HEK293 (cell line): ENCODE measurements at regions not wholly inside any gene's neighbourhood (a gene's known extent, or its start where the extent isn't known, plus 50 kb on each side); places are given as distances from the start of the nearest gene placed in this dataset.

ENCODE experiments used
- CTCF ChIA-PET: fragments of 350-600 bp; formaldehyde crosslinking; extraction: SDS; loops from one replicate; lab custom pipeline; 2021; ENCODE audit warnings: antibody characterized with exemption; lab: Yijun Ruan, JAX
- POLR2A ChIA-PET: fragments of 300-600 bp; formaldehyde crosslinking; extraction: SDS; loops from one replicate; lab custom pipeline; 2020; ENCODE audit warnings: antibody characterized with exemption, inconsistent platforms; lab: Yijun Ruan, JAX
- H3K27ac ChIP-seq: fragments of 200-500 bp; sonication (Bioruptor generic); 2 replicates; pipeline ENCODE4 v1.5.1; 2014; ENCODE audit warnings: low read depth, low read length, control low read depth, inconsistent platforms; ENCODE audit errors: extremely low read depth
- H3K36me3 ChIP-seq, 2 experiments: fragments of 200-500 bp in 1 of 2; sonication (Bioruptor generic) in 1 of 2; 1 replicate in 1 of 2; 2 replicates in 1 of 2; pipeline ENCODE4 v1.5.1; 2014 to 2017; ENCODE audit warnings: inconsistent platforms in 2 of 2, low read length in 2 of 2; ENCODE audit not compliant: control insufficient read depth in 2 of 2, insufficient read depth in 1 of 2
- H3K4me1 ChIP-seq: fragments of 200-500 bp; sonication (Bioruptor generic); 2 replicates; pipeline ENCODE4 v1.5.1; 2014; ENCODE audit warnings: mild to moderate bottlenecking, low read length, inconsistent platforms; ENCODE audit not compliant: control insufficient read depth, insufficient read depth
- H3K4me3 ChIP-seq: 2 replicates; pipeline ENCODE4 v1.5.1; 2011; ENCODE audit warnings: low read depth, mild to moderate bottlenecking, control low read depth, low read length, moderate library complexity
- H3K9me3 ChIP-seq: fragments of 200-500 bp; sonication (Bioruptor generic); 2 replicates; pipeline ENCODE4 v1.5.1; 2014; ENCODE audit warnings: low read depth, low read length, inconsistent platforms; ENCODE audit not compliant: control insufficient read depth, insufficient read depth
- BCL11B ChIP-seq: fragments of 450-650 bp; formaldehyde crosslinking; IDR thresholded peaks from 2 replicates; pipeline ENCODE4 v1.5.1; 2016; ENCODE audit warnings: low read depth, missing biosample characterization, missing genetic modification characterization
- MEIS1 ChIP-seq: sonication (generic); formaldehyde crosslinking; IDR thresholded peaks from 2 replicates; pipeline ENCODE4 v1.8.1; 2022; ENCODE audit warnings: missing genetic modification reagents, mild to moderate bottlenecking, borderline replicate concordance
- RBAK ChIP-seq: fragments of 450-650 bp; formaldehyde crosslinking; IDR thresholded peaks from 2 replicates; pipeline ENCODE4 v1.5.1; 2016; ENCODE audit warnings: missing biosample characterization, missing genetic modification characterization
- ZBTB1 ChIP-seq: fragments of 450-650 bp; formaldehyde crosslinking; IDR thresholded peaks from 2 replicates; pipeline ENCODE4 v1.5.1; 2016; ENCODE audit warnings: missing biosample characterization, missing genetic modification characterization
- ZNF138 ChIP-seq: fragments of 450-650 bp; formaldehyde crosslinking; IDR thresholded peaks from 2 replicates; pipeline ENCODE4 v1.5.1; 2016; ENCODE audit warnings: missing biosample characterization, missing genetic modification characterization, borderline replicate concordance
- ZNF2 ChIP-seq: fragments of 450-650 bp; formaldehyde crosslinking; IDR thresholded peaks from 2 replicates; pipeline ENCODE4 v1.5.1; 2016; ENCODE audit warnings: missing biosample characterization, missing genetic modification characterization
- ZNF202 ChIP-seq: fragments of 450-650 bp; formaldehyde crosslinking; IDR thresholded peaks from 2 replicates; pipeline ENCODE4 v1.5.1; 2016; ENCODE audit warnings: missing biosample characterization, missing genetic modification characterization, borderline replicate concordance
- ZNF274 ChIP-seq, 2 experiments: fragments of 200-500 bp in 1 of 2; fragments of 450-650 bp in 1 of 2; sonication (Bioruptor generic) in 1 of 2; formaldehyde crosslinking in 1 of 2; IDR thresholded peaks; 2 replicates each; pipeline versions ENCODE4 v1.5.1 to v1.6.1; 2014 to 2016; ENCODE audit warnings: borderline replicate concordance in 1 of 2, inconsistent platforms in 1 of 2, low read length in 1 of 2, missing biosample characterization in 1 of 2, missing genetic modification characterization in 1 of 2
- ZNF292 ChIP-seq: fragments of 450-650 bp; formaldehyde crosslinking; IDR thresholded peaks from 2 replicates; pipeline ENCODE4 v1.5.1; 2016; ENCODE audit warnings: low read depth, missing biosample characterization, missing genetic modification characterization, borderline replicate concordance
- ZNF341 ChIP-seq: fragments of 450-650 bp; formaldehyde crosslinking; IDR thresholded peaks from 2 replicates; pipeline ENCODE4; 2016; ENCODE audit warnings: low read depth, missing biosample characterization, missing genetic modification characterization
- ZNF354C ChIP-seq: fragments of 450-650 bp; formaldehyde crosslinking; IDR thresholded peaks from 2 replicates; pipeline ENCODE4 v1.5.1; 2016; ENCODE audit warnings: missing biosample characterization, missing genetic modification characterization, low read depth, borderline replicate concordance
- ZNF366 ChIP-seq: fragments of 450-650 bp; formaldehyde crosslinking; conservative IDR thresholded peaks from 2 replicates; pipeline ENCODE4 v1.5.1; 2016; ENCODE audit warnings: missing biosample characterization, missing genetic modification characterization
- ZNF404 ChIP-seq: fragments of 450-650 bp; formaldehyde crosslinking; IDR thresholded peaks from 2 replicates; pipeline ENCODE4 v1.5.1; 2017; ENCODE audit warnings: missing biosample characterization, missing genetic modification characterization
- ZNF626 ChIP-seq: fragments of 450-650 bp; sonication (Bioruptor Pico); formaldehyde crosslinking; IDR thresholded peaks from 2 replicates; pipeline ENCODE4 v1.5.1; 2018; ENCODE audit warnings: missing biosample characterization, missing genetic modification characterization, inconsistent platforms
- ZNF658 ChIP-seq: fragments of 450-650 bp; formaldehyde crosslinking; IDR thresholded peaks from 2 replicates; pipeline ENCODE4; 2016; ENCODE audit warnings: missing biosample characterization, missing genetic modification characterization
- ZSCAN16 ChIP-seq: fragments of 450-650 bp; formaldehyde crosslinking; IDR thresholded peaks from 2 replicates; pipeline ENCODE4 v1.5.1; 2016; ENCODE audit warnings: missing biosample characterization, missing genetic modification characterization
- ZSCAN23 ChIP-seq: fragments of 450-650 bp; formaldehyde crosslinking; IDR thresholded peaks from 2 replicates; pipeline ENCODE4 v1.5.1; 2016; ENCODE audit warnings: missing biosample characterization, missing genetic modification characterization
- TF ChIP-seq, protein P1 (sequence below): sonication (generic); formaldehyde crosslinking; IDR thresholded peaks from 2 replicates; pipeline ENCODE4 v1.8.1; 2022; ENCODE audit warnings: mild to moderate bottlenecking, moderate library complexity, missing genetic modification reagents
- TF ChIP-seq, protein P2 (sequence below): fragments of 450-650 bp; formaldehyde crosslinking; IDR thresholded peaks from 2 replicates; pipeline ENCODE4 v1.5.1; 2016; ENCODE audit warnings: missing biosample characterization, missing genetic modification characterization
- TF ChIP-seq, protein P3 (sequence below): fragments of 450-650 bp; formaldehyde crosslinking; IDR thresholded peaks from 2 replicates; pipeline ENCODE4 v1.5.1; 2017; ENCODE audit warnings: missing biosample characterization, missing genetic modification characterization
- TF ChIP-seq, protein P4 (sequence below): fragments of 450-650 bp; formaldehyde crosslinking; IDR thresholded peaks from 2 replicates; pipeline ENCODE4 v1.5.1; 2016; ENCODE audit warnings: missing biosample characterization, missing genetic modification characterization

GRCh38 chr9:73446306-73446705 is 294.6 kb downstream of the ANXA1 start:
- no peaks in the 10 kb centered on the region for H3K9me3 ChIP-seq
- POLR2A ChIA-PET, result no interaction called here

DNA sequence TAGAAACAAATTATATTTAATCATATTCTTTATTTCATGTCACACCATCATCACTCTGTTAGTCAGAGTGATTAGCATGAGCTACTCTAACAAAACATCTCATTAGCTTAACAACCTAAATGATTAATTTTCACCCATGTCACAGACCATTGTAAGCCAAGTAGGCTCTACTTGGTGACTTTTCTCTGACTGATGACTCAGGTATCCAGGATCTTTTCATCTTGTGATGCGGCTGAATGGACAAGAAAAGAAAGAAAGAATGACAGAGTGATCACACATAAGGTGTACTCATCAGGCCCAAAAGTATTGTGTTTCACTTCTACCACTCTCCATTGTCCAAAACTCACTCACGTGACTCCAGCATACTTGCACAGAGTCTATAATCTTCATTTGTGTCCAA is 299.3 kb downstream of the ANXA1 start:
- Histone ChIP-seq H3K4me3 (no peak overlapping the region), H3K4me1 (no peaks in the 10 kb centered on the region), H3K36me3 (no peaks in the 10 kb centered on the region), H3K9me3 (no peaks in the 10 kb centered on the region), H3K27ac (no peak overlapping the region)
- ChIA-PET POLR2A (no interaction called here), CTCF (no interaction called here)
- TF ChIP-seq ZNF626 (tag by site-specific recombination), result no peak
- no peak for TF ChIP-seq ZNF354C (tag by site-specific recombination)
- TF ChIP-seq ZSCAN16 (tag by site-specific recombination), result no peak
- TF ChIP-seq ZNF202 (tag by site-specific recombination), result no peak
- TF ChIP-seq ZNF658 (tag by site-specific recombination), result no peak
- TF ChIP-seq ZSCAN23 (tag by site-specific recombination), result no peak

More at GRCh38 chr9:73446306-73446705, 294.6 kb downstream of the ANXA1 start:
- no peak overlapping the region for H3K27ac ChIP-seq
- H3K4me3 ChIP-seq, result no peak overlapping the region
- H3K4me1 ChIP-seq, result no peaks in the 10 kb centered on the region
- CTCF ChIA-PET, result no interaction called here
- TF ChIP-seq ZNF366 (tag by site-specific recombination) (no peak), ZNF404 (tag by site-specific recombination) (no peak), ZBTB1 (no peak)
- TF ChIP-seq, protein P1, sequence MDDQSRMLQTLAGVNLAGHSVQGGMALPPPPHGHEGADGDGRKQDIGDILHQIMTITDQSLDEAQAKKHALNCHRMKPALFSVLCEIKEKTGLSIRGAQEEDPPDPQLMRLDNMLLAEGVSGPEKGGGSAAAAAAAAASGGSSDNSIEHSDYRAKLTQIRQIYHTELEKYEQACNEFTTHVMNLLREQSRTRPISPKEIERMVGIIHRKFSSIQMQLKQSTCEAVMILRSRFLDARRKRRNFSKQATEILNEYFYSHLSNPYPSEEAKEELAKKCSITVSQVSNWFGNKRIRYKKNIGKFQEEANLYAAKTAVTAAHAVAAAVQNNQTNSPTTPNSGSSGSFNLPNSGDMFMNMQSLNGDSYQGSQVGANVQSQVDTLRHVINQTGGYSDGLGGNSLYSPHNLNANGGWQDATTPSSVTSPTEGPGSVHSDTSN (CRISPR knock-in tag), result no peak
- no peaks in the 10 kb centered on the region for H3K36me3 ChIP-seq

GRCh38 chr9:73459817-73460216 is 308.2 kb downstream of the ANXA1 start:
- no peaks in the 10 kb centered on the region for H3K9me3 ChIP-seq
- CTCF ChIA-PET, result no interaction called here

GRCh38 chr9:73468716-73469115 is 317.1 kb downstream of the ANXA1 start:
- Histone ChIP-seq H3K4me1 (no peaks in the 10 kb centered on the region), H3K4me3 (no peak overlapping the region), H3K36me3 (no peaks in the 10 kb centered on the region), H3K27ac (no peak overlapping the region), H3K9me3 (no peaks in the 10 kb centered on the region)
- ChIA-PET POLR2A (no interaction called here), CTCF (no interaction called here)
- TF ChIP-seq, protein P2, sequence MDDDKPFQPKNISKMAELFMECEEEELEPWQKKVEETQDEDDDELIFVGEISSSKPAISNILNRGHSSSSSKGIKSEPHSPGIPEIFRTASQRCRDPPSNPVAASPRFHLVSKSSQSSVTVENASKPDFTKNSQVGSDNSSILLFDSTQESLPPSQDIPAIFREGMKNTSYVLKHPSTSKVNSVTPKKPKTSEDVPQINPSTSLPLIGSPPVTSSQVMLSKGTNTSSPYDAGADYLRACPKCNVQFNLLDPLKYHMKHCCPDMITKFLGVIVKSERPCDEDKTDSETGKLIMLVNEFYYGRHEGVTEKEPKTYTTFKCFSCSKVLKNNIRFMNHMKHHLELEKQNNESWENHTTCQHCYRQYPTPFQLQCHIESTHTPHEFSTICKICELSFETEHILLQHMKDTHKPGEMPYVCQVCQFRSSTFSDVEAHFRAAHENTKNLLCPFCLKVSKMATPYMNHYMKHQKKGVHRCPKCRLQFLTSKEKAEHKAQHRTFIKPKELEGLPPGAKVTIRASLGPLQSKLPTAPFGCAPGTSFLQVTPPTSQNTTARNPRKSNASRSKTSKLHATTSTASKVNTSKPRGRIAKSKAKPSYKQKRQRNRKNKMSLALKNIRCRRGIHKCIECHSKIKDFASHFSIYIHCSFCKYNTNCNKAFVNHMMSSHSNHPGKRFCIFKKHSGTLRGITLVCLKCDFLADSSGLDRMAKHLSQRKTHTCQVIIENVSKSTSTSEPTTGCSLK (tag by site-specific recombination), result no peak
- TF ChIP-seq, protein P3, sequence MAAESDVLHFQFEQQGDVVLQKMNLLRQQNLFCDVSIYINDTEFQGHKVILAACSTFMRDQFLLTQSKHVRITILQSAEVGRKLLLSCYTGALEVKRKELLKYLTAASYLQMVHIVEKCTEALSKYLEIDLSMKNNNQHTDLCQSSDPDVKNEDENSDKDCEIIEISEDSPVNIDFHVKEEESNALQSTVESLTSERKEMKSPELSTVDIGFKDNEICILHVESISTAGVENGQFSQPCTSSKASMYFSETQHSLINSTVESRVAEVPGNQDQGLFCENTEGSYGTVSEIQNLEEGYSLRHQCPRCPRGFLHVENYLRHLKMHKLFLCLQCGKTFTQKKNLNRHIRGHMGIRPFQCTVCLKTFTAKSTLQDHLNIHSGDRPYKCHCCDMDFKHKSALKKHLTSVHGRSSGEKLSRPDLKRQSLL (tag by site-specific recombination), result no peak
- TF ChIP-seq ZNF274 (IDR thresholded peaks at IDR 0.05; ENCODE audit: low read length) (no peak), ZNF274 (tag by site-specific recombination; IDR thresholded peaks at IDR 0.05; ENCODE audit: borderline replicate concordance) (no peak), ZNF292 (tag by site-specific recombination) (no peak)

More at GRCh38 chr9:73459817-73460216, 308.2 kb downstream of the ANXA1 start:
- H3K4me3 ChIP-seq, result no peak overlapping the region
- POLR2A ChIA-PET, result no interaction called here
- H3K27ac ChIP-seq, result no peak overlapping the region
- H3K4me1 ChIP-seq, result no peaks in the 10 kb centered on the region
- no peaks in the 10 kb centered on the region for H3K36me3 ChIP-seq
- TF ChIP-seq, protein P4, sequence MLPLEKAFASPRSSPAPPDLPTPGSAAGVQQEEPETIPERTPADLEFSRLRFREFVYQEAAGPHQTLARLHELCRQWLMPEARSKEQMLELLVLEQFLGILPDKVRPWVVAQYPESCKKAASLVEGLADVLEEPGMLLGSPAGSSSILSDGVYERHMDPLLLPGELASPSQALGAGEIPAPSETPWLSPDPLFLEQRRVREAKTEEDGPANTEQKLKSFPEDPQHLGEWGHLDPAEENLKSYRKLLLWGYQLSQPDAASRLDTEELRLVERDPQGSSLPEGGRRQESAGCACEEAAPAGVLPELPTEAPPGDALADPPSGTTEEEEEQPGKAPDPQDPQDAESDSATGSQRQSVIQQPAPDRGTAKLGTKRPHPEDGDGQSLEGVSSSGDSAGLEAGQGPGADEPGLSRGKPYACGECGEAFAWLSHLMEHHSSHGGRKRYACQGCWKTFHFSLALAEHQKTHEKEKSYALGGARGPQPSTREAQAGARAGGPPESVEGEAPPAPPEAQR (tag by site-specific recombination), result no peak
- TF ChIP-seq BCL11B (tag by site-specific recombination), result no peak
- no peak for TF ChIP-seq ZNF341 (tag by site-specific recombination)
- TF ChIP-seq RBAK (tag by site-specific recombination), result no peak
- no peak for TF ChIP-seq MEIS1 (CRISPR knock-in tag)
- no peak for TF ChIP-seq ZNF138 (tag by site-specific recombination)
- TF ChIP-seq ZNF2 (tag by site-specific recombination), result no peak
